CD4-positive, alpha-beta T cell treated with Interleukin-6 at 100 ng/mL for 8 hours (primary cell): ENCODE measurements at regions not wholly inside any gene's neighbourhood (a gene's known extent, or its start where the extent isn't known, plus 50 kb on each side); places are given as distances from the start of the nearest gene placed in this dataset.
"Not testable (repeated sequence)": the region's sequence is repeated elsewhere in the genome, so short reads cannot be mapped to it uniquely, and the experiment has no call there.

Experiments used
- DNase-seq: peaks from one replicate; pipeline ENCODE4 v3.0.0-alpha.2; 2020; ENCODE audit warnings: mixed read lengths, low spot score

DNA sequence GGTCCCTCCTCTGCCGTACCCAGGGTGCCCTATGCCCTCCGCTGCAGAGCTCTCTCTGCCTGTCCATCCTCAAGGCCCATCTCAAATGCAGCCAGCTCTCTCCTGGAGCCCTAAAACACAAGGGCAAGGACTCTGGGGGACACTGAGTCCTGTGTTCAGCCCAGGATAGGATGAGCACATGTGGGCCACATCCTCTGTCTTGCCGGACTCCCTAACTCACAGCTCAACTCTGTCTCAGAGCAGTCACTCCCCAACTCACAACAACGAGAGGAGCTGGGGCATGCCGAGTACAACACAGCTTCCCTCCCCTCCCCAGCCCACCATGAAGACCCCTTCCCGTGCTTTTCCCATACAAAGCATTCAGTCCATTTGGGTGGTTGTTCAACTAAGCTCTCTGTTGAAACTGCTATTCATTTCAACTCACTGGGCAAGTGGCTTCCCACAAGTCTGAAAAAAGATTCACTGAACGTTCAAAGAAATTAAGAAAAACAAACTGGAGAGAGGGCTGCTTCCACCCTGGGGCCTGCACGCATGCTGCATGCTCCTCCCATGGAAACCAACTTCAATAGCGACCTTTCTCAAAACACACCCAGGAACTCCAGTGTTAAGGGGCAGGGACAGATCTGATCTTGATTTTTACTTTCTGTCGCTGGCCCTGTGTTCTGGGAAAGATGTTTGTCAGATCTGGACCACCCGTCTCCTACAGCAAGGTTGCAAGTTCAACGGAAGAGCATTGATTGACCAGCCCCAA lies 124.3 kb upstream of the IGF1R start:
- DNase-seq = no peak

DNA sequence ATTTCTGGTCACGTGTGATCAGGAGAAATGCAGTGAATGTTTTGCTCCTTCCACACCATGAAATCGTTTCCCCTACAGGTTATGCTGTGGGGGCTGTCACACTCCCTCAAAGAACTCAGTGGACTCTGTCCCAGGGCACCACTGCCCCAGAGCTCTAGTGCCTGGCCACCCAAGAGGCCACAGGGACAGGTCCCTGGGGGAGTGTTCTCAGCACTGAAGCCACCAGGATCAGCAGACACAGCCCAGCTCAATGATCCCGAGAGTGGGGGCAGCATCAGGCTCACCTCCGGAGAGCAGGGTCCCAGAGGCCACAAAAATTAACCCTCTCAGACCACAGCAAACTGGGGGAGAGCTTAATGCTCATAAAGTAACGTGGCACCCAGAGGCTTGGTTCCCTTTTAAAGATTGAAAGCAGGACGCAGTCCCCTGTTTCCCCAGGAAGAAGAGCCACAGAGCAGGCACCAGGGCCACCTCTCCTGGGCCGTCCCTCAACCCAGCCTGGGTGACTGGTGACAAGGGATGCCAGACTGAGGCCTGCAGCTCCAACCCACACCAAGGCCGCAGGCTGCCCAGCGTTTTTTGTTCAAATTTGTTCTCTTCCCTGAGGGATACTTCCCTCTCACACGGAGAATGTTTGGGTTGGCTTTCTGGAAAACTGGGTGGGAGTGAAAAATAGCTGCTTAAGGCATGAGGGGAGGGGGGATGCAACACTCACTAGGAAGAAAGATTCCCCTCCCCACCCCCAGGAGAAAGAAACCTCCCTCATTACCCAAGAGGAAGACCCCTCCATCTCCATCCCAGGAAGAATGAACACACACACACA lies 123.3 kb upstream of the IGF1R start:
- DNase-seq = no peak

DNA sequence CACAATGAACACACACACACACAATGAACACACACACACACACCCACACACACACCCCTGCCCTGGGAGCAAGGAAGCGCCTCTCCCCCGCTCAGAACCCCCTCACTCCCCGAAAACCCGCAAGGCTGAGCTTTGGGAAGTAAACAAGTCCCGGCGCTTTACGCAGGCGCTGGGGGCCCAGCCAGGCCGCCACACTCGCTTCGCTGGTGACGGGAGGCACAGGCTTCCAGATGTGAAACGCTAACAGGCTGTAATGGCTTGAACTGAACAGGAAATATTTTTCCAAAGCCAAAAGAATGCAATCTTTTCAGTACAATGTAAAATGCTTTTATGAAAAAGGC lies 122.7 kb upstream of the IGF1R start:
- no peak for DNase-seq

DNA sequence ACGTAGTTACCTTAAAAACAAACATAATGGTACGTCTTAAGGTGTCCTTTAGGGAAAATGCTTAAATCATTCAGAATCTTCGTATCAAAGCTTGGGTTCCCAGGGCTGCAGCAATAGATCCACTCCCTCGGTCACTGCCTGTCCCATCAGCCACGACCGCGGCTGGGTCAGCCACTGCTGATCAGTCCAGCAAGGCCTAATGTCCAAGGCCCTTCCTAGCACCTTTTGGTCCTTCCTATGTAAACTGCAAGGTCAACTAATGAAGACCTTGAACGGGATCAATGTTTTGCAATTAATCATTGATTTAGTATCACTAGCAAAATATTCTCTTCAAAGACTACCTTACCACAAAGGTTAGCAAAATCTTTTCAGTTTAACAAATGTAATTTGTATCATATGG lies 122.2 kb upstream of the IGF1R start:
- no peak for DNase-seq

DNA sequence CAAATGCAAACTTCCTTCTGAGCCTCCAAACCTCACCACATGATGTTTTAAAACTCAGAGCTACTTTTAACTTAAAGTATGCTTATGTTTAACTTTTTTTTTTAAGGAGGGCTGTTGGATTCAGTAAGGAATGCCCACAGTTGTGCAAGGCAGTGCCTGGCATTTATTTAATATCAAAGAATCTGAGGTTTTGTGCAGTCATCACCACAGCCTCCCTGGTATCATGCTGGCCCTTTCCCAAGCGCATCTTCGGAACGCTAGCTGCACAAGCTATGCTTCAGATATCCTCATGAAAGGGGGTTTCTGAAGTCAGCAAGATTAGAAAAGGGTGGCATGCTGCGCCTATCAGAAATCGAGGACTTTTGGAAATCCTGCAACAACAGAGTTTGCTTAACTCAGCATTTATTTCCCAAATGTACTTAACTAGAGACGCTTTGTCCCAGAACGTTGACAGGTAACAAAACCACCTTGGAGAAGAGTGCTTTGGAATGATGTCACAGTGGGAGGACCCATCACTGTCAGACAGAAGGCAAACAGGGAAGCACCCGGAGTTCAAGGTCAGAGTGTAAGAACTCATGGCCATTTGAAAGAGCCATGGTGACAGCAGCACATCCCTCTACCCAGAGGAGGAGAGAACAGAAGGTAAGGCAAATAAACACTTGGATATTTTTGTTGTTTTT lies 120.2 kb upstream of the IGF1R start:
- no peak for DNase-seq

DNA sequence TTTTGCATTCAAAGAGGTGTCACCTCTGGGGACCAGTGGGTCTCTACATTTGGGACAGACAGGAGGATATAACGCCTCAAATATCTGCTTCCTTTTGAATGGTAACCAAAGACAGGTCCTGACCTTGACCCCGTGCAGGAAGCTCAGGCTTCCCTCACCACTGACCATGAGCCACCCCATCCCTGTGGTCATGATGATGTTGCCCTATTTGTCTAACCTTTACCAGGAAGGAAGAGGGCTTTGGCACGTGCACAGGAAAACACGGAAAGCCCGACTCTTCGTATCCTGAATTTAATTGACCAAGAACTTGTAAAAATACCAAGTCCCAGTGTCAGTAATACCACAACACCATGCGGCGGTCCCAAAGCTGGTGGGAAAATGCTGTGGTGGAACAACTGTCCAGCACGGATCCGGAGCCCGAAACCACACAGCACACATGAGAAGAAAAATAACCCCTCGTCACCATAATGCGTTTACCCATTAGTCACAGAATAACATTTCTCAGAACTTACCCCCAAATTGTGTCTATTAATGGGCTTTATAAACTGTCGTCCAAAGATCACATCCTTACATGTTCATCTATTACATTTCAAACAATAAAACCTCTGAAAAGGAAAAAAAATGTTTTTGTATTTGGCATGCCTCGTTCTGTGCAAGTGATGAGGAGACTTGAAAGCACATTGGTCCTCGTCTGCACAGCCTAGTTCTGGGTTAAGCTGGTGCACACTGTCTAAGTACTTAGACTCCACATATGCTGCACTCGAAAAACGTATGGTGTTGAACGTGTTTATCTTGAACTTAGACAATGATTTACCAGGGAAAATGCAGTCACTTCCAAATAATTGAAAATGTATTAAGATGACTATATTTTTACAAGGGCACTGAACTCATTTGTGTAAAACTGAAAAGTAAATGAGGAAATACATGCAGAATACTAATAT lies 118.9 kb upstream of the IGF1R start:
- no peak for DNase-seq

DNA sequence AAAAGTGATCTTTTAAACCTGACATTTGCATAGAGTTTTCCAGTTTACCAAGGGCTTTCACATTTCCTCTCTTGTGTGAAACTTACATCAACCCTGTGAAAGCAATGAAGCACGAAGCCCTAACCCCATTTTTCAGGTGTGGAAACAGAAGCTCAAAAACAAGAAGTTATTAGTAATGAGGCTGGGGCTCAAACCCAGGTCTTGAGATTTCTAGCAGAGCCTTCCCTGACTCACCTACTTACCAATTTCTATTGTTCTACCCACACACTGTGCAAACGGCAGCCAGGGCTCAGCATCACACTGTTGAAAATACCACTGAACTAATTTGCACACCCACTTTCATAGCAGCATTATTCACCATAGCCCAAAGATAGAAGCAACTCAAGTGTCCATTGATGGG lies 117.8 kb upstream of the IGF1R start:
- DNase-seq = no peak

DNA sequence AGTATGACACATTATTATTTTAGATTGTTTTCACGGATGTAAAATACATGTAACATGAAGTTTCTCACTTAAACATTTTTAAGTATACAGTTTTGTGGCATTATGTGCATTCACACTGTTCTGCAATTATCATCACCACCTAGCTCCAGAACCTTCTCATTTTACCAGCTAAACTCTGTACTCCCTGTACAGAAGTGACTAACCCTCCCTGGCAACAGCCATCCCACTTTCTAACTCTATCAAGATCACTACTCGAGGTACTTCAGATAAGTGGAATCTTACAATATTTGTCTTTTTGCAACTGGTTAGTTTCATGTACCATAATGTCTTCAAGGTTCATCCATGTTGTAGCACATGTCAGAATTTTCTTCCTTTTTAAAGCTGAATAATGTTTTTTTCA lies 116.3 kb upstream of the IGF1R start:
- DNase-seq = no peak

DNA sequence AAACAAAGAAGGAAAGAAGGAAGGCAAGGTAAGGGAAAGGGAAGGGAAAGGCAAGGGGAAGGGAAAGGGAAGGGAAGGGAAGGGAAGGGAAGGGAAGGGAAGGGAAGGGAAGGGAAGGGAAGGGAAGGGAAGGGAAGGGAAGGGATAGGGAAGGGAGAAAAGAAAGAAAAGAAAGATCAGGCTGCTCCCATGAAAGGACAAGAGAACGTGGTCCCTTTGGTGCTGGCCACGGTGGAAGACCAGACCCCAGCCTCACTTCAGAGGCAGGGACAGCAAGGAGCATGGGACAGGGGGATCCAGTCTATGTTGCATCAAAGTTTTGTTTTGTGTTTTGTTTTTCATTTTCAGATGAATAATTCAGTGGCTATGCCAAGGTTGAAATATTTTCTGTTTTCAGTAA lies 111.4 kb upstream of the IGF1R start:
- DNase-seq = no peak

DNA sequence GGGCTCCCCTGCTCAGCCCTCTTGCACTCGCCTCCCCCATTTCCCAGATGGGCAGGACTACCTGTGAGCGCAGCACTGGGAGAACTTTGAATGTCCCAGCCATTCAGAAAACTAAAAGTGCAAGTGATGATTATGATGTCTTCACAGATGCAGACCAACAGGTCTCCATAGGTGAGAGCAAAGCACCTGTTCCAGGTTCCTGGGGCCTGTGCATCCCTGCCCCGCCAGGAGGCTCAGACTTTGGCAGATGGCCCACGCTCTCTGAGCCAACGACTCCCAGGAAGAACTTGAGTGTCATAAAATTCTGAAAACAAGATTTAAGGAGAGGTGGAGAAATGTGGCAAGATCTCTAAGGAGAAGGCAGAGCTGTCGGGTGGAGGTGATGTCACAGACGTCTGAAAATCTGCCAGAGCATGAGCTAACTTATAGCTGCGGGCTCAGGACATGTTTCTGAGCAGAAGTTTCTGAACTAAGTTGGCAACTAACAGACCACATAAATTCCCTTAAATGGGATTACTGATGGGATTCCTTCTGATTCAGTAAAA lies 110.8 kb upstream of the IGF1R start:
- no peak for DNase-seq

DNA sequence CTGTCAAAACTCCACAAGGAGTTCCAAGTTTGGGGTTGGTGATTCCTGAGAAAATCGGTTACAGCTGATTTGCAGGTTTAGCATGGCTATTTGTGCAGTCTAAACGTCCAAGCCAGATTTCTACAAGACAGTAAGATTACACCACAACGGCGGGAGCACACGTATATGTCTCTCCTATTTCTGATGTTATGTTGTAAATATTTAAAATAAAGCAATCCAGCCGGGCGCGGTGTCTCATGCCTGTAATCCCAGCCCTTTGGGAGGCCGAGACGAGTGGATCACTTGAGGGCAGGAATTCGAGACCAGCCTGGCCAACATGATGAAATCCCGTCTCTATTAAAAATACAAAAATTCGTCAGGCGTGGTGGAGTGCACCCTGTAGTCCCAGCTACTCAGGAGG lies 106.8 kb upstream of the IGF1R start:
- DNase-seq = no peak

DNA sequence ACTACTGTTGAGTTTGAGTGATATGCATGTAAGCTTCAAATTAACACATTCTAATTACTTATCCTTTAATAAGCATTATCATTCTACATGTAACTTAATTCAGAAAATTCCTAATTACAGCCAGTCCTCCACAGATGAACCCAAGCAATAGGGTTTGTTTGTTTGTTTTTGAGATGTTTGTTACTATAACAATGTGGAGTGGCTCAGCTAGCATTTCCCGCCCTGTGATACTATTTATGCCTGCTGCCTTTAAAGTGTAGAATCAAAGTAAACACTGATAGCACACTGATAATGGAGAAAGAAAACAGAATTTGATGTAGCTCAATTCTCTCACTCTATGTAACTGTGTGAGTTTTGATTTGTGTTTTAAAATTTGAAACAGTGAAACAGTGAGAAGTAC lies 105.1 kb upstream of the IGF1R start:
- no peak for DNase-seq

DNA sequence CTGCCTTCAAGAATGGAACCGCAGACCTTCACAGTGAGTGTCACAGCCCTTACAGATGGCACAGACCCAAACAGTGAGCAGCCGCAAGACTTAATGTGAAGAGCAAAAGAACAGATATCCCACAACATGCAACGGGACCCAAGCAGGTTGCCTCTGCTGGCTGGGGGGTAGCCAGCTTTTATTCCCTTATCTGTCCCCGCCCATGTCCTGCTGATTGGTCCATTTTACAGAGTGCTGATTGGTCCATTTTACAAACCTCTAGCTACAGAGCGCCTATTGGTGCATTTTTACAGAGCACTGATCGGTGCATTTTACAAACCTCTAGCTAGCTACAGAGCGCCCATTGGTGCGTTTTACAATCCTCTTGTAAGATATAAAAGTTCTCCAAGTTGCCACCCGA lies 102.0 kb upstream of the IGF1R start:
- no peak for DNase-seq

DNA sequence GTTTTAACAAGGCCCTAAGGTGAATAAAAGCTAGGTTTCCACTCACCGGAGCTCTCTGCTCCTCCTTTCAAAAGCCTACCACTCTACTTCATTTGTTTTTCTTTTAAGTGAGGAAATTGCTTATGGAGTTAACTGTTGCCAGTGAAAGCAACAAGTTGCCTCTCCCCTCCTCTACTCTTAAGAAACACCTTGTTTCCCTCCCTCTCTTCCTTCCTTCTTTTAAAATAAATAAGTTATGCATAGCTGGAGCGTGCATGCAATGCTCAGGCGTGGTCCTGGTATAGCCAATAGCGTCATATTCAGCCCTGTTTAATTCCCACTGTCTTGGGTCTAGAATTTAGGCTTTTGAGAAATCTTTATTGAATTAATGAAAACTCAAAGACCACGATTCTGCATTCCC lies 101.1 kb upstream of the IGF1R start:
- DNase-seq = no peak

DNA sequence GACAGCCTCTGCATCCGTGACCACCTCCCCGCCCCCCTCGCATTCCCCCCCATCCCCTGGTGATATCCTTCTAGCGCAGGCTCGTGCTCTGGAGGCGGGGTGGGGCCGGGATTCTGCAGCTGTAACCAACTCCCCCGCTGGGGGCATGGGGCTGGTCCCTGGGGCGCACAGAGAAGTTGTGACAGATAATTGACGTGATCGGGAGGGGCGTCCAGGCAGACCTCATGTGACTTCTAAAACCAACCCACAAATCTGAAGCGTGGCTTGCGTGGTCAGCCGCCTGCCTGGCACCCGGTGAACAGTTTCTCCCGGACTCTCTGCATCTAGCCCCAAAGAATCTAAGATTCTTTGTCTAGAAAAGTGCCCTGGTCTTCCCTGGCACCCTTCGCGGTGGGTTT lies 100.6 kb upstream of the IGF1R start:
- no peak for DNase-seq

DNA sequence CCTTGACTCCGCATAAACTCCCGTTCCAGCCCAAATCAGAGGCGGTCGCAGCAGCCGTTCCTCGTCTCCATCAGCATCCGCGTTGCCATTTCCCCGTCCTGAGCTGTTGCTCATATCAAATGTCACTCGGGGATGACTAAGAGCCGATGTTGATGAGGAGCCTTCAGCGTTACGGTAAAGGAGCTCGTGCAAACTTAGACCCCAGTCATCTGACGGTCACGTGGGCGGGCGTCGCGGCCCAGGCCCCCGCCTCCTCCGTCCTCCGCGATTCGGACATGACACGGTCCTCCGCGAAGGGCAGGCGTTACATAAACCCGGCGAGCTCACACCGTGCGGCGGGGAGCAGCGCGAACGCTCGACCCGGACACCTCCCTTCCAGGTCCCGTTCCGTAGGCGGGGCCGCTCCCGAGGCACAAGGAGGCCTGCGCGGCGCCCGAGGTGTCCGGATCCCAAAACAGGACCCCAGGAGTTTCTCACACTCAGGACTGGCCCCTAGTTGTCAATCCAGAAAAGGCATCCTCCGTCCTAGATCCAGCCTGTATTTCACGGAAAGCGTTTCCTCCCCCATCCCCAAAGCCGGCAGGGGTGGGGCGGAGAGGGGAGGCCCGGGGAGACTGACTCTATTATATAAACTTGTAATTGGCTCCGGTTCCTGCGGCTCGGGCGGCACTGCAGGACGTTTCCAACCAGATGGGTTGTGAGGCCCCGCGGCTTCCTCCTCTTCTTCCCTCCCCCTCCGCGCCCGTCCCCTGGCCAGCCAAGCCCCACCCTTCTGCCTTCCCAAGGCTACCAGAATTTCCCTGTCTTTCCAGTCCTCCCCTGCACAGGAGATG lies 100.0 kb upstream of the IGF1R start:
- DNase-seq = no peak

DNA sequence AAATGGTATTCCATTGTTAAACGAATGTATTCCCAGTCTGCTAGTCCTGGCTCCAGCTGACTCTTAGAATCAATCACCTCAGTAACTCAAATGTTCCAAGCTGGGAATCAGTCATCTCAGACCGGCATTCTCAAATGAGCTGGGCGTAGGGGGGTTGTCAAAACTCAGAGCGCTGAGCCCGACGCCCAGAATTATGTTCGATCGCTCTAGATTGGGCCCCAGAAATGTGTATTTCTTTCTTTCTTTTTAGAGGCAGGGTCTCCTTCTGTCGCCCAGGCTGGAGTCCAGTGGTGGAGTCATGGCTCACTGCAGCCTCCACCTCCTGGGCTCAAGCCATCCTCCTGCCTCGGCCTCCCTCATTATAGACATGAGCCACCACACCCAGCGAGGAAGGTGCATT lies 99.3 kb upstream of the IGF1R start:
- no peak for DNase-seq

DNA sequence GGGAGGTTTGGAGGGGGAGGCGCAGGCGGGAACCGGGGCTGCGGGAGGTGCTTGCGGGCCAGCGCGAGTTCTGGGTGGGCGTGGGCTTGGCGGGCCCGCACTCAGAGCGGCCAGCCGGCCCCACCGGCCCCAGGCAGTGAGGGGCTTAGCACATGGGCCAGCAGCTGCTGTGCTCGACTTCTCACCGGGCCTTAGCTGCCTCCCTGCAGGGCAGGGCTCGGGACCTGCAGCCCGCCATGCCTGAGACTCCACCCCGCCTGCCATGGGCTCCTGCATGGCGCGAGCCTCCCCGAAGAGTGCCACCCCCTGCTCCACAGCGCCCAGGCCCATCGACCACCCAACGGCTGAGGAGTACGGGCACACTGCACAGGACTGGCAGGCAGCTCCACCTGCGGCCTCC lies 98.6 kb upstream of the IGF1R start:
- DNase-seq = no peak

DNA sequence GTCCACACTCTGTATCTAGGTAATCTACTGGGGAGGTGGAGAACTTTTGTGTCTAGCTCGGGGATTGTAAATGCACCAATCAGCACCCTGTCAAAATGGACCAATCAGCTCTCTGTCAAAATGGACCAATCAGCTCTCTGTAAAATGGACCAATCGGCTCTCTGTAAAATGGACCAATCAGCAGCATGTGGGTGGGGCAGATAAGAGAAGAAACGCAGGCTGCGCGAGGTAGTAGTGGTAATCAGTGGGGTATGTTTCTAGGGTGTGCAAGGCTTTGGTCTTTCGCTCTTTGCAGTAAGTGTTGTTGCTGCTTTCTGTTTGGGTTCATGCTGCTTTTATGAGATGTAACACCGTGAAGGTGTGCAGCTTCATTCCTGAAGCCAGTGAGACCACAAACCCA lies 98.0 kb upstream of the IGF1R start:
- DNase-seq = not testable (repeated sequence)

DNA sequence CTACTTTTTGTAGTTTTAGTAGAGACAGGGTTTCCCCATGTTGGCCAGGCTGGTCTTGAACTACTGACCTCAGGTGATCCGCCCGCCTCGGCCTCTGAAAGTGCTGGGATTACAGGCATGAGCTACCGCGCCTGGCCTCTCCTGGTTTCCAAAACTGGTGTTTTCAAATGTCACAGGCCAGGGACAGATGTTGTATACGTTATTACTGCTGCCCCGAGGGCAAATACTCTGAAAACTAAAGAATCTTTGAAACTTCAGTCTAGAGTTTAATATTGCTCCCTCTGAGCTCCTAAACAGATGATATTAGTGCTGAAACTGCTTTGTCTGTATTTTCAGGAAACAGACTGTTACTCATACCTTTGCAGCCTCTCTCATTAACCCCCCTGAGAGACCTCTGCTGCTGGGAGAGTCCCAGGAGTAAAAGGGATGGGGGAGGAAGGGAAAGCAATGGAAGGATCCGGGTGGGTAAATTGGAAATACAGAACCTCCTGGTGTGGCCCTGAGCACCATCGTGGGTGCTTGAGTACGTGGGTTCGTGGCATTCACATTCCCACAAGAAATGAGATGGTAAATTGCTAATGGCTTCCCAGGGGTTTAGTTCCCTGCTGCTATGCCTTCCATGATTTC lies 96.3 kb upstream of the IGF1R start:
- DNase-seq = no peak
